Activated CD4-positive, alpha-beta T cell treated with anti-CD3 and anti-CD28 coated beads for 36 hours (primary cell): ENCODE measurements at regions not wholly inside any gene's neighbourhood (a gene's known extent, or its start where the extent isn't known, plus 50 kb on each side); places are given as distances from the start of the nearest gene placed in this dataset.

ENCODE experiments used
- ATAC-seq: fragments of 200-7000 bp; cut with Tn5 transposase; one replicate; pipeline ENCODE4 v1.10.0; 2021; ENCODE audit warnings: mild to moderate bottlenecking, moderate library complexity
- CTCF ChIA-PET: fragments of 350-600 bp; sonication (Branson Sonifier 250); formaldehyde crosslinking; loops from one replicate; lab custom pipeline; 2021; ENCODE audit warnings: antibody characterized with exemption; lab: Charles Lee
- POLR2A ChIA-PET: fragments of 350-600 bp; sonication (Branson Sonifier 250); formaldehyde crosslinking; loops from one replicate; lab custom pipeline; 2021; ENCODE audit warnings: antibody characterized with exemption, inconsistent platforms; lab: Charles Lee
- DNase-seq: peaks from one replicate; pipeline ENCODE4 v3.0.0-alpha.2; 2020
- H3K27ac Mint-ChIP-seq: one replicate; pipeline ENCODE4 v1.8.0; 2021; ENCODE audit warnings: mixed read lengths
- H3K27me3 Mint-ChIP-seq: one replicate; pipeline ENCODE4 v1.8.0; 2021; ENCODE audit warnings: mixed read lengths
- H3K36me3 Mint-ChIP-seq: one replicate; pipeline ENCODE4 v1.8.0; 2021; ENCODE audit warnings: low read depth, mixed read lengths
- H3K4me1 Mint-ChIP-seq: one replicate; pipeline ENCODE4 v1.8.0; 2021; ENCODE audit warnings: mixed read lengths
- H3K4me3 Mint-ChIP-seq: one replicate; pipeline ENCODE4 v1.8.0; 2021; ENCODE audit warnings: mild to moderate bottlenecking, moderate library complexity, mixed read lengths
- H3K9me3 Mint-ChIP-seq: one replicate; pipeline ENCODE4 v1.8.0; 2021; ENCODE audit warnings: low read depth, mixed read lengths
- intact Hi-C, 2 experiments: fragments of 100-400 bp; cut with DNase I in 1 of 2; cut with micrococcal nuclease in 1 of 2; formaldehyde crosslinking; loops; one replicate each; pipeline versions ENCODE4 v1.14.2 to v1.15.1; 2022 to 2024; cut with DNase I, micrococcal nuclease

- DNase-seq (no peak), ATAC-seq (no peak)
- ChIA-PET POLR2A (no interaction called here), CTCF (no interaction called here)
- H3K27ac Mint-ChIP-seq: no peak overlapping the region
- H3K4me3 Mint-ChIP-seq: no peak overlapping the region
- H3K4me1 Mint-ChIP-seq: no peaks in the 10 kb centered on the region
- intact Hi-C loops: no loop called here
- H3K9me3 Mint-ChIP-seq: peaks cover 4% of the 10 kb centered on the region
- no peaks in the 10 kb centered on the region for H3K27me3 Mint-ChIP-seq
- H3K36me3 Mint-ChIP-seq: no peaks in the 10 kb centered on the region
These were observed 1338.8 kb upstream of the MIR17HG start for GRCh38 chr13:90008707-90009149.

GRCh38 chr13:90014038-90014437 is 1333.4 kb upstream of the MIR17HG start:
- H3K4me1 Mint-ChIP-seq: no peaks in the 10 kb centered on the region
- POLR2A ChIA-PET: no interaction called here
- no peaks in the 10 kb centered on the region for H3K36me3 Mint-ChIP-seq
- H3K9me3 Mint-ChIP-seq: peaks cover 2% of the 10 kb centered on the region
- ATAC-seq: no peak
- CTCF ChIA-PET: no interaction called here
- no peaks in the 10 kb centered on the region for H3K27me3 Mint-ChIP-seq
- no peak overlapping the region for H3K27ac Mint-ChIP-seq
- no peak for DNase-seq
- intact Hi-C loops: no loop called here
- H3K4me3 Mint-ChIP-seq: no peak overlapping the region

GRCh38 chr13:90015565-90016507 is 1331.7 kb upstream of the MIR17HG start:
- DNase-seq: no peak
- intact Hi-C loops: no loop called here
- POLR2A ChIA-PET: no interaction called here
- no peaks in the 10 kb centered on the region for H3K4me1 Mint-ChIP-seq
- no peak for ATAC-seq
- H3K36me3 Mint-ChIP-seq: no peaks in the 10 kb centered on the region
- CTCF ChIA-PET: no interaction called here
- no peak overlapping the region for H3K4me3 Mint-ChIP-seq
- no peaks in the 10 kb centered on the region for H3K27me3 Mint-ChIP-seq
- H3K27ac Mint-ChIP-seq: no peak overlapping the region
- H3K9me3 Mint-ChIP-seq: peaks cover 2% of the 10 kb centered on the region

- Mint-ChIP-seq H3K9me3 (peaks cover 2% of the 10 kb centered on the region), H3K27me3 (no peaks in the 10 kb centered on the region), H3K4me1 (no peaks in the 10 kb centered on the region), H3K4me3 (no peak overlapping the region), H3K36me3 (no peaks in the 10 kb centered on the region), H3K27ac (no peak overlapping the region)
- POLR2A ChIA-PET: no interaction called here
- ATAC-seq (no peak), DNase-seq (no peak)
- CTCF ChIA-PET: no interaction called here
- intact Hi-C loops: no loop called here
These were observed 1330.8 kb upstream of the MIR17HG start for GRCh38 chr13:90016688-90017087.

GRCh38 chr13:90020536-90021070 is 1326.9 kb upstream of the MIR17HG start:
- Mint-ChIP-seq H3K4me1 (no peaks in the 10 kb centered on the region), H3K36me3 (no peaks in the 10 kb centered on the region), H3K4me3 (no peak overlapping the region), H3K9me3 (no peaks in the 10 kb centered on the region), H3K27ac (no peak overlapping the region), H3K27me3 (no peaks in the 10 kb centered on the region)
- POLR2A ChIA-PET: no interaction called here
- ATAC-seq (no peak), DNase-seq (no peak)
- intact Hi-C loops: no loop called here
- CTCF ChIA-PET: no interaction called here

- ChIA-PET CTCF (no interaction called here), POLR2A (no interaction called here)
- DNase-seq: no peak
- no peaks in the 10 kb centered on the region for H3K36me3 Mint-ChIP-seq
- intact Hi-C loops: no loop called here
- no peak overlapping the region for H3K4me3 Mint-ChIP-seq
- ATAC-seq: no peak
- H3K9me3 Mint-ChIP-seq: peaks cover 17% of the 10 kb centered on the region
- no peak overlapping the region for H3K27ac Mint-ChIP-seq
- H3K4me1 Mint-ChIP-seq: no peaks in the 10 kb centered on the region
- H3K27me3 Mint-ChIP-seq: no peaks in the 10 kb centered on the region
These were observed 1320.1 kb upstream of the MIR17HG start for GRCh38 chr13:90027409-90027808.

- no peak for DNase-seq
- Mint-ChIP-seq H3K27ac (no peak overlapping the region), H3K27me3 (no peaks in the 10 kb centered on the region), H3K4me3 (no peak overlapping the region), H3K9me3 (peaks cover 8% of the 10 kb centered on the region), H3K4me1 (no peaks in the 10 kb centered on the region), H3K36me3 (no peaks in the 10 kb centered on the region)
- ATAC-seq: no peak
- intact Hi-C loops: no loop called here
- ChIA-PET POLR2A (no interaction called here), CTCF (no interaction called here)
These were observed 1315.2 kb upstream of the MIR17HG start for GRCh38 chr13:90032313-90032712.

GRCh38 chr13:90032841-90033493 is 1314.5 kb upstream of the MIR17HG start:
- no peak for ATAC-seq
- H3K9me3 Mint-ChIP-seq: peaks cover 8% of the 10 kb centered on the region
- ChIA-PET POLR2A (no interaction called here), CTCF (no interaction called here)
- H3K27ac Mint-ChIP-seq: no peak overlapping the region
- DNase-seq: no peak
- no peaks in the 10 kb centered on the region for H3K4me1 Mint-ChIP-seq
- no peaks in the 10 kb centered on the region for H3K27me3 Mint-ChIP-seq
- no peaks in the 10 kb centered on the region for H3K36me3 Mint-ChIP-seq
- intact Hi-C loops: no loop called here
- H3K4me3 Mint-ChIP-seq: no peak overlapping the region

GRCh38 chr13:90039516-90039915 is 1308.0 kb upstream of the MIR17HG start:
- no peak for ATAC-seq
- Mint-ChIP-seq H3K4me1 (no peaks in the 10 kb centered on the region), H3K9me3 (peaks cover 14% of the 10 kb centered on the region), H3K27me3 (no peaks in the 10 kb centered on the region), H3K27ac (no peak overlapping the region), H3K36me3 (no peaks in the 10 kb centered on the region), H3K4me3 (no peak overlapping the region)
- no peak for DNase-seq
- intact Hi-C loops: no loop called here
- CTCF ChIA-PET: no interaction called here
- POLR2A ChIA-PET: no interaction called here

- H3K4me1 Mint-ChIP-seq: no peaks in the 10 kb centered on the region
- no peaks in the 10 kb centered on the region for H3K27me3 Mint-ChIP-seq
- H3K9me3 Mint-ChIP-seq: peaks cover 21% of the 10 kb centered on the region
- H3K36me3 Mint-ChIP-seq: no peaks in the 10 kb centered on the region
- intact Hi-C loops: no loop called here
- no peak for ATAC-seq
- ChIA-PET CTCF (no interaction called here), POLR2A (no interaction called here)
- no peak overlapping the region for H3K27ac Mint-ChIP-seq
- no peak overlapping the region for H3K4me3 Mint-ChIP-seq
- DNase-seq: no peak
These were observed 1299.9 kb upstream of the MIR17HG start for GRCh38 chr13:90047600-90047999.

- Mint-ChIP-seq H3K27ac (no peak overlapping the region), H3K9me3 (peaks cover 14% of the 10 kb centered on the region), H3K27me3 (no peaks in the 10 kb centered on the region), H3K4me1 (no peaks in the 10 kb centered on the region), H3K4me3 (no peak overlapping the region), H3K36me3 (no peaks in the 10 kb centered on the region)
- DNase-seq: no peak
- ChIA-PET POLR2A (no interaction called here), CTCF (no interaction called here)
- ATAC-seq: no peak
- intact Hi-C loops: no loop called here
These were observed 1297.4 kb upstream of the MIR17HG start for GRCh38 chr13:90049989-90050671.
